MM.1S (cell line): ENCODE measurements at regions not wholly inside any gene's neighbourhood (a gene's known extent, or its start where the extent isn't known, plus 50 kb on each side); places are given as distances from the start of the nearest gene placed in this dataset.

Source experiments
- DNase-seq: peaks from one replicate; pipeline ENCODE4 v3.0.0-alpha.2; 2015
- H2AFZ ChIP-seq: fragments of 300-600 bp; sonication (generic); 2 replicates; pipeline ENCODE4 v1.6.0; 2016; ENCODE audit warnings: antibody characterized with exemption, low read length
- H3F3A ChIP-seq: fragments of 300-600 bp; sonication (generic); 2 replicates; pipeline ENCODE4 v1.6.1; 2016; ENCODE audit warnings: mild to moderate bottlenecking, antibody characterized with exemption, low read length, moderate library complexity, mixed read lengths; ENCODE audit not compliant: insufficient read depth
- H3K27ac ChIP-seq: fragments of 300-600 bp; sonication (generic); 2 replicates; pipeline ENCODE4 v1.5.1; 2016; ENCODE audit warnings: mild to moderate bottlenecking, low read length
- H3K27me3 ChIP-seq: fragments of 300-600 bp; sonication (generic); replicated peaks from 2 replicates; pipeline ENCODE4 v1.6.0; 2016; ENCODE audit warnings: low read length; ENCODE audit not compliant: insufficient read depth
- H3K36me3 ChIP-seq: fragments of 300-600 bp; sonication (generic); replicated peaks from 2 replicates; pipeline ENCODE4 v1.6.1; 2016; ENCODE audit warnings: mild to moderate bottlenecking, low read length, mixed read lengths; ENCODE audit not compliant: insufficient read depth
- H3K4me1 ChIP-seq: fragments of 300-600 bp; sonication (generic); 2 replicates; pipeline ENCODE4 v1.6.1; 2016; ENCODE audit warnings: low read length, mixed read lengths
- H3K4me2 ChIP-seq: fragments of 300-600 bp; sonication (generic); 2 replicates; pipeline ENCODE4 v1.6.0; 2016; ENCODE audit warnings: low read depth, low read length
- H3K4me3 ChIP-seq: fragments of 300-600 bp; sonication (generic); 2 replicates; pipeline ENCODE4 v1.5.1; 2016; ENCODE audit warnings: low read length, mixed read lengths
- H3K79me2 ChIP-seq: fragments of 300-600 bp; sonication (generic); 2 replicates; pipeline ENCODE4 v1.6.1; 2016; ENCODE audit warnings: mixed run types, low read length, mixed read lengths
- H3K9ac ChIP-seq: fragments of 300-600 bp; sonication (generic); 2 replicates; pipeline ENCODE4 v1.6.1; 2016; ENCODE audit warnings: low read length, mixed read lengths
- H3K9me2 ChIP-seq: fragments of 300-600 bp; sonication (generic); replicated peaks from 2 replicates; pipeline ENCODE4 v1.6.1; 2016; ENCODE audit warnings: mild to moderate bottlenecking, low read length, mixed read lengths; ENCODE audit not compliant: insufficient read depth
- H3K9me3 ChIP-seq: fragments of 300-600 bp; sonication (generic); replicated peaks from 2 replicates; pipeline ENCODE4 v1.6.1; 2016; ENCODE audit warnings: mild to moderate bottlenecking, low read length, mixed read lengths; ENCODE audit not compliant: insufficient read depth
- H4K20me1 ChIP-seq: fragments of 300-600 bp; sonication (generic); 2 replicates; pipeline ENCODE4 v1.6.1; 2016; ENCODE audit warnings: mild to moderate bottlenecking, low read length, moderate library complexity, mixed read lengths; ENCODE audit not compliant: insufficient read depth
- EZH2 ChIP-seq: fragments of 300-600 bp; sonication (generic); optimal IDR thresholded peaks from 2 replicates; pipeline ENCODE3; 2017; ENCODE audit warnings: low read depth, mild to moderate bottlenecking, antibody characterized with exemption, low read length, mixed read lengths
- EZH2phosphoT487 ChIP-seq: fragments of 300-600 bp; sonication (generic); IDR thresholded peaks from 2 replicates; pipeline ENCODE4 v1.6.1; 2018; ENCODE audit warnings: antibody characterized with exemption, low read length
- TF ChIP-seq, protein P1 (sequence below): fragments of 300-600 bp; sonication (generic); IDR thresholded peaks from 2 replicates; pipeline ENCODE4 v1.5.1; 2016; ENCODE audit warnings: antibody characterized with exemption, low read length, mixed read lengths

DNA sequence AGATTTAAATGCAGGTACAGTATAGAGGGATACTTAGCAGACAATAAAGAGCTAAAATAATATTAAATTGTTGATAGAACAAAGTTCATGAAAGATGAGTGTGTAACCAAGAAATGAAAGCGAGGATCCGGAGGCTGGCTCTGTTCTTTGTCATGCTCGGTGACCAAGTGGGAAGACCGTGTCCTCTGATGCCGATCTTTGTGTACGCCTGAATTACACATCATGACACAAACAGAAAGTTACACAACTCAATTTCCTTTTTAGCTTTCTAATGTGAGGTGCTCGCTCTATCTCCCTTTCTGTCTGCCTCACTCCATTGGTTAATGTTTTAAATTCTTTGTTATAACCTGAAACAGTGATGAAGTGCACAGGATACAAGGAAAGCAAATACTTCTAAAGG lies 114.8 kb upstream of the NEIL3 start:
- Histone ChIP-seq H3K4me2 (no peak overlapping the region), H3K9me2 (no peaks in the 10 kb centered on the region), H3K27ac (no peak overlapping the region), H3K9me3 (no peaks in the 10 kb centered on the region), H3F3A (no peaks in the 10 kb centered on the region), H3K36me3 (no peaks in the 10 kb centered on the region), H2AFZ (no peak overlapping the region), H3K4me1 (no peaks in the 10 kb centered on the region), H3K4me3 (no peak overlapping the region), H3K9ac (no peak overlapping the region), H3K27me3 (no peaks in the 10 kb centered on the region), H3K79me2 (no peaks in the 10 kb centered on the region), H4K20me1 (no peaks in the 10 kb centered on the region)
- DNase-seq = no peak
- TF ChIP-seq, protein P1, sequence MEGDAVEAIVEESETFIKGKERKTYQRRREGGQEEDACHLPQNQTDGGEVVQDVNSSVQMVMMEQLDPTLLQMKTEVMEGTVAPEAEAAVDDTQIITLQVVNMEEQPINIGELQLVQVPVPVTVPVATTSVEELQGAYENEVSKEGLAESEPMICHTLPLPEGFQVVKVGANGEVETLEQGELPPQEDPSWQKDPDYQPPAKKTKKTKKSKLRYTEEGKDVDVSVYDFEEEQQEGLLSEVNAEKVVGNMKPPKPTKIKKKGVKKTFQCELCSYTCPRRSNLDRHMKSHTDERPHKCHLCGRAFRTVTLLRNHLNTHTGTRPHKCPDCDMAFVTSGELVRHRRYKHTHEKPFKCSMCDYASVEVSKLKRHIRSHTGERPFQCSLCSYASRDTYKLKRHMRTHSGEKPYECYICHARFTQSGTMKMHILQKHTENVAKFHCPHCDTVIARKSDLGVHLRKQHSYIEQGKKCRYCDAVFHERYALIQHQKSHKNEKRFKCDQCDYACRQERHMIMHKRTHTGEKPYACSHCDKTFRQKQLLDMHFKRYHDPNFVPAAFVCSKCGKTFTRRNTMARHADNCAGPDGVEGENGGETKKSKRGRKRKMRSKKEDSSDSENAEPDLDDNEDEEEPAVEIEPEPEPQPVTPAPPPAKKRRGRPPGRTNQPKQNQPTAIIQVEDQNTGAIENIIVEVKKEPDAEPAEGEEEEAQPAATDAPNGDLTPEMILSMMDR = no peak
- TF ChIP-seq EZH2phosphoT487 = no peak
- no peak for TF ChIP-seq EZH2

DNA sequence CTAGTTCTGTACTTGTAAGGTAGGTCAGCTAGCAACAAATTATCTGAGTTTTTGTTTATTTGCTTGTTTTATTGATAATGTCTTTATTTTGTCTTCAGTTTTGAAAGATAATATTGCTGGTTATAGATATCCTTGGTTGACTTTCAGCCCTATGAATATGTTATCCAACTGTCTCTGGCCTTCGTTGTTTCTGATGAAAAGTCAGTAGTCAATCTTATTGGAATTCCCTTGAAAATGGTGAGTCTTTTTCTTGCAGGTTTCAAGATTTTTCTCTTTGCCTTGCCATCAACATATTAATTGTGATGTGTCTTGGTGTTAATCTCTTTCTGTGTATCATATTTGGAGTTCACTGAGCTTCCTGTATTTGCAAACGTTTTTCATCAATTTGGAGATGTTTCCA lies 113.1 kb upstream of the NEIL3 start:
- Histone ChIP-seq H3K4me2 (no peak overlapping the region), H3F3A (no peaks in the 10 kb centered on the region), H3K9me3 (no peaks in the 10 kb centered on the region), H4K20me1 (no peaks in the 10 kb centered on the region), H3K27me3 (no peaks in the 10 kb centered on the region), H3K4me3 (no peak overlapping the region), H3K4me1 (no peaks in the 10 kb centered on the region), H3K27ac (no peak overlapping the region), H3K36me3 (no peaks in the 10 kb centered on the region), H3K9me2 (no peaks in the 10 kb centered on the region), H3K9ac (no peak overlapping the region), H3K79me2 (no peaks in the 10 kb centered on the region), H2AFZ (no peak overlapping the region)
- TF ChIP-seq EZH2phosphoT487 (no peak), EZH2 (no peak)
- TF ChIP-seq, protein P1 = no peak
- no peak for DNase-seq

DNA sequence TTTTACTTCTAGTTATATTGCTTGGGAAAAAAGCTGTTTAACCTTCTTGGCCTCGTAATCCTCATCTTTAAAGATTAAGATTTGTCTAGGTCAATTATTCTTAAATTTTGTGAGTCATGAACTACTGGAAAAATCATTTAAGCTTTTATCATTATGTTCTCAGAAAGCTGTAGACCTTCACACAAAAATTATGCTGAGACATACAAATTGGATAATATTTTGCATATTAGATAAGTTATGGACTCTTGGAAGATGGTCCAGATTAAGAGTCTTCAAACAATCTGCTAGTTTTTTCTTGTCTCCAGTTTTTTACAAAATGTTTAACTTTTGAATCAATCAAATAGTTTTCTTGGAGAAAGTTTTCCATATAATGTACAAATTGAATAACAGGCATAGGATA lies 108.1 kb upstream of the NEIL3 start:
- TF ChIP-seq EZH2phosphoT487 (no peak), EZH2 (no peak)
- TF ChIP-seq, protein P1 = no peak
- no peaks in the 10 kb centered on the region for H4K20me1 ChIP-seq
- DNase-seq = no peak
- H3K4me3 ChIP-seq = no peak overlapping the region
- H3K36me3 ChIP-seq = no peaks in the 10 kb centered on the region
- H3K9me3 ChIP-seq = no peaks in the 10 kb centered on the region
- no peak overlapping the region for H3K27ac ChIP-seq
- no peak overlapping the region for H2AFZ ChIP-seq
- no peaks in the 10 kb centered on the region for H3K79me2 ChIP-seq
- no peak overlapping the region for H3K9ac ChIP-seq
- no peak overlapping the region for H3K4me2 ChIP-seq
- no peaks in the 10 kb centered on the region for H3K4me1 ChIP-seq
- no peaks in the 10 kb centered on the region for H3K9me2 ChIP-seq
- H3K27me3 ChIP-seq = no peaks in the 10 kb centered on the region
- no peaks in the 10 kb centered on the region for H3F3A ChIP-seq
